Peyer's patch (tissue), 4 donors: ENCODE measurements at regions not wholly inside any gene's neighbourhood (a gene's known extent, or its start where the extent isn't known, plus 50 kb on each side); places are given as distances from the start of the nearest gene placed in this dataset.

Source experiments
- DNase-seq, 3 donors: peaks; one replicate each; pipeline ENCODE4 v3.0.0-alpha.2; 2017 to 2019
- H3K27ac ChIP-seq, 4 donors: fragments of 200-600 bp; sonication (generic); one replicate each; pipeline ENCODE4 v1.5.1; 2016 to 2019
- H3K27me3 ChIP-seq, 2 donors: fragments of 200-600 bp; sonication (generic); one replicate each; pipeline ENCODE4 v1.5.1; 2019
- H3K36me3 ChIP-seq, 3 donors: fragments of 200-600 bp; sonication (generic); one replicate each; pipeline ENCODE4 v1.5.1; 2016 to 2019
- H3K4me1 ChIP-seq, 4 donors: fragments of 200-600 bp; sonication (generic); one replicate each; pipeline ENCODE4 v1.5.1; 2016 to 2019
- H3K4me3 ChIP-seq, 4 donors: fragments of 200-600 bp; sonication (generic); 1 replicate in 3 of 4; 2 replicates in 1 of 4; pipeline ENCODE4 v1.5.1; 2016 to 2019; ENCODE audit warnings: mild to moderate bottlenecking in 1 of 4
- H3K9me3 ChIP-seq, 4 donors: fragments of 200-600 bp; sonication (generic); one replicate each; pipeline ENCODE4 v1.5.1; 2016 to 2019; ENCODE audit warnings: mild to moderate bottlenecking in 1 of 4
- CTCF ChIP-seq, 6 experiments: fragments of 450-650 bp in 4 of 6; fragments of 200-600 bp in 2 of 6; sonication (generic) in 1 of 6; IDR thresholded peaks; one replicate each; pipeline ENCODE4 v1.5.1; 2017 to 2019; ENCODE audit warnings: antibody characterized with exemption in 6 of 6, mild to moderate bottlenecking in 3 of 6, moderate library complexity in 1 of 6
- POLR2A ChIP-seq, 2 donors: fragments of 450-650 bp; IDR thresholded peaks; one replicate each; pipeline ENCODE4 v1.5.1; 2017; ENCODE audit warnings: antibody characterized with exemption in 2 of 2, mild to moderate bottlenecking in 2 of 2, moderate library complexity in 2 of 2

GRCh38 chr13:74289861-74290773 is 155.9 kb upstream of the KLF12 start:
- DNase-seq = peak in 2 of 3 donors; percentile 56 to 59
- peak overlapping the region in 1 of 4 donors; percentile 67 for H3K27ac ChIP-seq
- no peaks in the 10 kb centered on the region for H3K27me3 ChIP-seq
- H3K4me3 ChIP-seq = no peak overlapping the region
- TF ChIP-seq POLR2A (IDR thresholded peaks at IDR 0.05) (no peak), CTCF (IDR thresholded peaks at IDR 0.05) (no peak)
- no peaks in the 10 kb centered on the region for H3K36me3 ChIP-seq
- H3K9me3 ChIP-seq = no peaks in the 10 kb centered on the region
- peaks cover 0 to 25% (median 11%) of the 10 kb centered on the region in 4 donors for H3K4me1 ChIP-seq

GRCh38 chr13:74289107-74289506 is 154.9 kb upstream of the KLF12 start:
- TF ChIP-seq CTCF (IDR thresholded peaks at IDR 0.05) (no peak), POLR2A (IDR thresholded peaks at IDR 0.05) (no peak)
- Histone ChIP-seq H3K36me3 (no peaks in the 10 kb centered on the region), H3K9me3 (no peaks in the 10 kb centered on the region), H3K4me3 (no peak overlapping the region), H3K27me3 (no peaks in the 10 kb centered on the region), H3K27ac (peak overlapping the region in 1 of 4 donors; percentile 76), H3K4me1 (peaks cover 0 to 25% (median 11%) of the 10 kb centered on the region in 4 donors)
- DNase-seq = no peak

- Histone ChIP-seq H3K27me3 (no peaks in the 10 kb centered on the region), H3K9me3 (no peaks in the 10 kb centered on the region), H3K4me3 (peak overlapping the region; percentile 5 to 26 (median 18)), H3K36me3 (no peaks in the 10 kb centered on the region), H3K4me1 (peaks cover 0 to 25% (median 11%) of the 10 kb centered on the region in 4 donors), H3K27ac (peak overlapping the region; percentile 30 to 76 (median 58))
- TF ChIP-seq CTCF (IDR thresholded peaks at IDR 0.05) (no peak), POLR2A (IDR thresholded peaks at IDR 0.05) (no peak)
- DNase-seq = peak; percentile 61 to 72 (median 62)
These were observed 154.2 kb upstream of the KLF12 start for GRCh38 chr13:74288361-74288911.

GRCh38 chr13:74287724-74288169 is 153.5 kb upstream of the KLF12 start:
- Histone ChIP-seq H3K4me1 (peaks cover 0 to 25% (median 11%) of the 10 kb centered on the region in 4 donors), H3K9me3 (no peaks in the 10 kb centered on the region), H3K4me3 (peak overlapping the region; percentile 5 to 26 (median 18)), H3K27me3 (no peaks in the 10 kb centered on the region), H3K27ac (peak overlapping the region; percentile 30 to 76 (median 58)), H3K36me3 (no peaks in the 10 kb centered on the region)
- DNase-seq = peak; percentile 71 to 95 (median 93)
- no peak for TF ChIP-seq POLR2A (IDR thresholded peaks at IDR 0.05)
- TF ChIP-seq CTCF (IDR thresholded peaks at IDR 0.05) = no peak

GRCh38 chr13:74280795-74281490 is 146.7 kb upstream of the KLF12 start:
- Histone ChIP-seq H3K27me3 (no peaks in the 10 kb centered on the region), H3K4me1 (no peaks in the 10 kb centered on the region), H3K9me3 (no peaks in the 10 kb centered on the region), H3K4me3 (no peak overlapping the region), H3K27ac (no peak overlapping the region), H3K36me3 (no peaks in the 10 kb centered on the region)
- no peak for DNase-seq
- TF ChIP-seq POLR2A (IDR thresholded peaks at IDR 0.05) (no peak), CTCF (IDR thresholded peaks at IDR 0.05) (no peak)
